Fibroblast of skin of right quadriceps (primary cell): ENCODE measurements at regions not wholly inside any gene's neighbourhood (a gene's known extent, or its start where the extent isn't known, plus 50 kb on each side); places are given as distances from the start of the nearest gene placed in this dataset.

Experiments used
- DNase-seq: peaks from one replicate; pipeline ENCODE4 v3.0.0-alpha.2; 2013

- no peak for DNase-seq
Measured at GRCh38 chr4:75102787-75103085, 169.8 kb downstream of the PARM1 start.

DNA sequence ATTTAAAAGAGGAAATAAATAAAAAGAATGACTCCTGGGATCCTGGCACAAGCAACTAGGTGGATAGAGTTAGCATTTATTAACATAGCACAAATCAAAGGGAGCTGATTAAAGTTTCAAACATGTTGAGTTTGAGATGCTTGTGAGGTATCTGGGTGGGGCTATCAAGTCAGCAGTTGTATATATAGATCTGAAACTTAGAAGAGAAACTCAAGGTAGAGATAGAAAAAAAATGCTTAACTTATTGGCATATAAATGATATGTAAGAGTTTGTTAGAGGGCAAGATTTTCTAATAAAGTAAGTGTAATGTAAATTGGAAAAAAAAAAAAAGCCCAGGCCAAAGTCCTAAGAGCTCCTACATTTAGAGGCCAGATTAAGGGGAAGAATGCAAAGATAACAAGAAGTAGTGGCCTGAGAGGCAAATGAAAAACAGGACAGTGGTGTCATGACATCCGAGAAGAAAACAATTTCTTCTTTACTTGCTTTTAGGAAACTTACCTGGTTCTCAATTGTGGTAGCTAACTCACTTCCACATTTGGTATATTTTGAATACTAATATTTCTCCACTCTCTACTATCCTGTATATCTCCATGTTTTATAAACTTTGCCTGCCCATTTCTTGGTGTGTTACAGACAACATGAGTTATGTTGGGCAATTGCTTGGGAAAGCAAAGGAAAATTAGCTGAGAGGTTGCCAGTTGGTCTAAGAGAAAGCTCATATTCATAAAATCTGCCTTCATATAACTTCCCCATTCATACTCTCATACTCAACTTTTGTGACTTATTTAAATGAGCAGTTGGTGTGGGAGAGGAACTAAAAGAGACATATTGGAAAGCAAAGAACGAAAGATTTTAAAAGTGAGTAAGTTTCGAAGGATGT is 169.2 kb downstream of the PARM1 start:
- no peak for DNase-seq
